ENCODE measurements at regions not wholly inside any gene's neighbourhood (a gene's known extent, or its start where the extent isn't known, plus 50 kb on each side); places are given as distances from the start of the nearest gene placed in this dataset.

DNA sequence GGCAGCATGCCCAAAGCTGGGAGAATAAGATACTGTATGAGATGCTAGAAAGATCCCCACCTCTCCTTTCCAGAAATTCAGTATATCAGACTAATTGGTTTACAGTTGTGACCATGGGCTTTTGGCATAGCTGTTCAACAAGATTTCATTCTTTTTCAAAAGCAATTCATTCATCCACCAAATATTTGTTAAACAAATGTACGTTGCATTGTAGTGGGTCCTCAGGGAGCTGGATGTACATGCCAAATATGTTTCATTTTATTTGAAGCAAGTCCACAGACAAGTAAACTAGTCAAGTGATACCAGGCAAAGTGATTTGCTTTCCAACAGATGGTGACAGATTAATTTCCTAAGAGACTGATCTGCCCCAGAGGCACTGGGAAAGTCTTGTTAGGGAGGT is 85.8 kb upstream of the ESR1 start:
- no peaks in the 10 kb centered on the region for H4K20me1 ChIP-seq (ENCODE audit: insufficient read depth, low read length)
- Mint-ChIP-seq H3K27ac (ENCODE audit: unreplicated experiment) (no peak overlapping the region), H3K36me3 (ENCODE audit: low read depth, unreplicated experiment) (no peaks in the 10 kb centered on the region), H3K4me3 (ENCODE audit: unreplicated experiment) (no peak overlapping the region), H3K9me3 (ENCODE audit: unreplicated experiment) (no peaks in the 10 kb centered on the region), H3K4me1 (ENCODE audit: low read depth, unreplicated experiment) (no peaks in the 10 kb centered on the region), H3K27me3 (ENCODE audit: low read depth, unreplicated experiment) (peaks cover 5% of the 10 kb centered on the region)
- no peaks in the 10 kb centered on the region for H3K4me1 ChIP-seq (ENCODE audit: insufficient read depth, low read length)
- H2AFZ ChIP-seq (ENCODE audit: low read depth, low read length): no peak overlapping the region
- no peak overlapping the region for H3K4me2 ChIP-seq (ENCODE audit: low read length)
- FAIRE-seq (no peak), DNase-seq (ENCODE audit: low read depth) (no peak)
- no peak for TF ChIP-seq EZH2 (IDR thresholded peaks at IDR 0.05; ENCODE audit: insufficient read depth, low read length)
- TF ChIP-seq, protein P1, sequence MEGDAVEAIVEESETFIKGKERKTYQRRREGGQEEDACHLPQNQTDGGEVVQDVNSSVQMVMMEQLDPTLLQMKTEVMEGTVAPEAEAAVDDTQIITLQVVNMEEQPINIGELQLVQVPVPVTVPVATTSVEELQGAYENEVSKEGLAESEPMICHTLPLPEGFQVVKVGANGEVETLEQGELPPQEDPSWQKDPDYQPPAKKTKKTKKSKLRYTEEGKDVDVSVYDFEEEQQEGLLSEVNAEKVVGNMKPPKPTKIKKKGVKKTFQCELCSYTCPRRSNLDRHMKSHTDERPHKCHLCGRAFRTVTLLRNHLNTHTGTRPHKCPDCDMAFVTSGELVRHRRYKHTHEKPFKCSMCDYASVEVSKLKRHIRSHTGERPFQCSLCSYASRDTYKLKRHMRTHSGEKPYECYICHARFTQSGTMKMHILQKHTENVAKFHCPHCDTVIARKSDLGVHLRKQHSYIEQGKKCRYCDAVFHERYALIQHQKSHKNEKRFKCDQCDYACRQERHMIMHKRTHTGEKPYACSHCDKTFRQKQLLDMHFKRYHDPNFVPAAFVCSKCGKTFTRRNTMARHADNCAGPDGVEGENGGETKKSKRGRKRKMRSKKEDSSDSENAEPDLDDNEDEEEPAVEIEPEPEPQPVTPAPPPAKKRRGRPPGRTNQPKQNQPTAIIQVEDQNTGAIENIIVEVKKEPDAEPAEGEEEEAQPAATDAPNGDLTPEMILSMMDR (IDR thresholded peaks at IDR 0.05; ENCODE audit: insufficient read depth, low read depth, low read length): no peak
- H3K4me3 ChIP-seq (ENCODE audit: insufficient read depth, low read depth, low read length): no peak overlapping the region
- no peak overlapping the region for H3K9ac ChIP-seq (ENCODE audit: low read length)
- no peak overlapping the region for H3K27ac ChIP-seq (ENCODE audit: low read depth, low read length)
- no peaks in the 10 kb centered on the region for H3K27me3 ChIP-seq (ENCODE audit: insufficient read depth, low read length)
- H3K9me3 ChIP-seq (ENCODE audit: insufficient read depth, low read depth, low read length): no peaks in the 10 kb centered on the region
- no peaks in the 10 kb centered on the region for H3K36me3 ChIP-seq (ENCODE audit: insufficient read depth, low read length)
- H3K79me2 ChIP-seq (ENCODE audit: insufficient read depth, low read length): no peaks in the 10 kb centered on the region

DNA sequence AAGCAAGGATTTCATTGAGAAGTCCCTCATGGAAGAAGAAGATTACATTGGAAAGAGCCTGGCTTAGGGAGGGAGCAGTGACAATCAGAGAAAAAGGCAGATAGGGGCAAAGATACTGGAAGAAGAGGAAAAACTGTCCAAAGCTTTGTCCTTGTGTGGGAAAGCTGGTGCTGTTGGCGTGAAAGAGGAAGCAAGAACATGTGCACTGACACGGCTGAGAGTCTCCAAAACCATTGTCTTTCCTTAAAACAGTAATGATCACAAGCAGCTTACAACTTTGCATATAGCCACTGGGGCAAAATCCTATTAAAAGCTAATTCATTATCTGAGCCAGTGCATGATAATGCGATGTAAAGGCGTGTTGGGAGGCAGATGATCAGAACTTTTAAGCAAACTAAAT is 85.1 kb upstream of the ESR1 start:
- H4K20me1 ChIP-seq (ENCODE audit: insufficient read depth, low read length): no peaks in the 10 kb centered on the region
- no peak for FAIRE-seq
- DNase-seq (ENCODE audit: low read depth): no peak
- H3K9ac ChIP-seq (ENCODE audit: low read length): no peak overlapping the region
- no peak overlapping the region for H2AFZ ChIP-seq (ENCODE audit: low read depth, low read length)
- no peak overlapping the region for H3K27ac ChIP-seq (ENCODE audit: low read depth, low read length)
- H3K4me3 ChIP-seq (ENCODE audit: insufficient read depth, low read depth, low read length): no peak overlapping the region
- no peak for TF ChIP-seq EZH2 (IDR thresholded peaks at IDR 0.05; ENCODE audit: insufficient read depth, low read length)
- TF ChIP-seq, protein P1 (IDR thresholded peaks at IDR 0.05; ENCODE audit: insufficient read depth, low read depth, low read length): no peak
- no peak overlapping the region for H3K4me2 ChIP-seq (ENCODE audit: low read length)
- Mint-ChIP-seq H3K36me3 (ENCODE audit: low read depth, unreplicated experiment) (no peaks in the 10 kb centered on the region), H3K9me3 (ENCODE audit: unreplicated experiment) (no peaks in the 10 kb centered on the region), H3K27ac (ENCODE audit: unreplicated experiment) (no peak overlapping the region), H3K27me3 (ENCODE audit: low read depth, unreplicated experiment) (peaks cover 5% of the 10 kb centered on the region), H3K4me1 (ENCODE audit: low read depth, unreplicated experiment) (no peaks in the 10 kb centered on the region), H3K4me3 (ENCODE audit: unreplicated experiment) (no peak overlapping the region)
- H3K27me3 ChIP-seq (ENCODE audit: insufficient read depth, low read length): no peaks in the 10 kb centered on the region
- no peaks in the 10 kb centered on the region for H3K4me1 ChIP-seq (ENCODE audit: insufficient read depth, low read length)
- no peaks in the 10 kb centered on the region for H3K9me3 ChIP-seq (ENCODE audit: insufficient read depth, low read depth, low read length)
- H3K36me3 ChIP-seq (ENCODE audit: insufficient read depth, low read length): no peaks in the 10 kb centered on the region
- H3K79me2 ChIP-seq (ENCODE audit: insufficient read depth, low read length): no peaks in the 10 kb centered on the region

DNA sequence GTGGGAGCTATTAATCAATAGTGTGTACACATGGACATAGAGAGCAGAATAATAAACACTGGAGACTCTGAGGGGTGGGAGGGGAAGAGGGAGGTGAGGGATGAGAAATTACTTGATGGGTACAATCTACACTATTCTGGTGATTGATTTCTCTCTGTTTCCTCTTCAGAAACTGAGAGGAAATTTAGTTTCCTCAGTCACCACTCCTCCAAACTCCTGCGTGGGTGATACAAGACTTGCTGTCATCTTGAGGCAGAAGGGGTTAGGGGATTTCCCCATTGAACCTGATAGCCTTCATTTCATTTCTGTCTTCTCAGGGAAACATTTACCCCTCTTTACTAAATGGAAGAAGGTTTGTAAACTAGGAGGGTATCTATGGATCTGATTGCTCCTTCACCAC is 84.3 kb upstream of the ESR1 start:
- peaks cover 5% of the 10 kb centered on the region for H3K27me3 Mint-ChIP-seq (ENCODE audit: low read depth, unreplicated experiment)
- FAIRE-seq (no peak), DNase-seq (ENCODE audit: low read depth) (no peak)
- H3K36me3 Mint-ChIP-seq (ENCODE audit: low read depth, unreplicated experiment): no peaks in the 10 kb centered on the region
- Histone ChIP-seq H2AFZ (ENCODE audit: low read depth, low read length) (no peak overlapping the region), H3K36me3 (ENCODE audit: insufficient read depth, low read length) (no peaks in the 10 kb centered on the region), H3K4me2 (ENCODE audit: low read length) (no peak overlapping the region), H3K9me3 (ENCODE audit: insufficient read depth, low read depth, low read length) (no peaks in the 10 kb centered on the region), H3K4me1 (ENCODE audit: insufficient read depth, low read length) (no peaks in the 10 kb centered on the region), H3K79me2 (ENCODE audit: insufficient read depth, low read length) (no peaks in the 10 kb centered on the region), H3K27me3 (ENCODE audit: insufficient read depth, low read length) (no peaks in the 10 kb centered on the region), H3K4me3 (ENCODE audit: insufficient read depth, low read depth, low read length) (no peak overlapping the region), H3K9ac (ENCODE audit: low read length) (no peak overlapping the region), H4K20me1 (ENCODE audit: insufficient read depth, low read length) (no peaks in the 10 kb centered on the region), H3K27ac (ENCODE audit: low read depth, low read length) (no peak overlapping the region)
- no peak overlapping the region for H3K4me3 Mint-ChIP-seq (ENCODE audit: unreplicated experiment)
- no peaks in the 10 kb centered on the region for H3K4me1 Mint-ChIP-seq (ENCODE audit: low read depth, unreplicated experiment)
- no peaks in the 10 kb centered on the region for H3K9me3 Mint-ChIP-seq (ENCODE audit: unreplicated experiment)
- H3K27ac Mint-ChIP-seq (ENCODE audit: unreplicated experiment): no peak overlapping the region
- no peak for TF ChIP-seq EZH2 (IDR thresholded peaks at IDR 0.05; ENCODE audit: insufficient read depth, low read length)
- TF ChIP-seq, protein P1 (IDR thresholded peaks at IDR 0.05; ENCODE audit: insufficient read depth, low read depth, low read length): no peak
